HepG2 (cell line): ENCODE measurements at regions not wholly inside any gene's neighbourhood (a gene's known extent, or its start where the extent isn't known, plus 50 kb on each side); places are given as distances from the start of the nearest gene placed in this dataset.

Experiments
- ATAC-seq: fragments of 200-7000 bp; cut with Tn5 transposase; 3 replicates; pipeline ENCODE4 v1.9.1; 2020; ENCODE audit warnings: mild to moderate bottlenecking, moderate library complexity
- BruUV-seq: library from RNA; stranded (reverse); fragments of 400-500 nt; replicated peaks from 2 replicates; lab custom pipeline; 2021; lab: Mats Ljungman, UMichigan
- CTCF ChIA-PET: fragments of 300-600 bp; formaldehyde crosslinking; extraction: SDS; loops from one replicate; lab custom pipeline; 2021; ENCODE audit warnings: low total read pairs, inconsistent platforms, low intra/inter-chr PET ratio; lab: Yijun Ruan, JAX
- POLR2A ChIA-PET: fragments of 350-600 bp; sonication (Branson Sonifier 250); formaldehyde crosslinking; loops from one replicate; lab custom pipeline; 2020; ENCODE audit warnings: antibody characterized with exemption, inconsistent platforms; lab: Yijun Ruan, JAX
- DNase-seq: peaks from one replicate; pipeline ENCODE4 v3.0.0-alpha.2; 2015; ENCODE audit warnings: low spot score
- FAIRE-seq: peaks from 3 replicates; lab custom pipeline; 2011; peaks lifted over from hg19 to GRCh38; lab: Jason Lieb, UNC
- H2AFZ ChIP-seq: one replicate; pipeline ENCODE4 v1.6.1; 2011; ENCODE audit warnings: low read length, inconsistent platforms
- H3K27ac ChIP-seq: fragments of 300-600 bp; 3 replicates; pipeline ENCODE4 v1.8.0; 2011; ENCODE audit warnings: mixed run types, mild to moderate bottlenecking, mixed read lengths, low read length, inconsistent platforms; ENCODE audit not compliant: insufficient read depth; ENCODE audit errors: extremely low read length
- H3K27me3 ChIP-seq, 2 experiments: fragments of 200-600 bp in 1 of 2; 2 replicates in 1 of 2; 3 replicates in 1 of 2; pipeline versions ENCODE4 v1.6.0 to v1.8.0; 2011; ENCODE audit warnings: low read length in 2 of 2, mild to moderate bottlenecking in 2 of 2, moderate library complexity in 2 of 2, inconsistent platforms in 1 of 2; ENCODE audit not compliant: insufficient read depth in 2 of 2, control insufficient read depth in 1 of 2
- H3K36me3 ChIP-seq, 2 experiments: fragments of 200-600 bp in 1 of 2; replicated peaks in 1 of 2; 2 replicates in 1 of 2; 3 replicates in 1 of 2; pipeline versions ENCODE4 v1.5.1 to v1.8.0; 2011; ENCODE audit warnings: low read length in 2 of 2, inconsistent platforms in 1 of 2; ENCODE audit not compliant: insufficient read depth in 2 of 2, control insufficient read depth in 1 of 2
- H3K4me1 ChIP-seq: 2 replicates; pipeline ENCODE4 v1.5.1; 2012; ENCODE audit warnings: low read length, inconsistent platforms; ENCODE audit not compliant: insufficient read depth
- H3K4me2 ChIP-seq: 2 replicates; pipeline ENCODE4 v1.6.0; 2011; ENCODE audit warnings: low read depth, low read length, inconsistent platforms
- H3K4me3 ChIP-seq, 3 experiments: fragments of 200-600 bp in 1 of 3; sonication (generic), shearing (Covaris generic) in 1 of 3; replicated peaks in 1 of 3; 2 replicates each; pipeline ENCODE4 v1.5.1; 2011 to 2016; ENCODE audit warnings: low read length in 3 of 3, inconsistent platforms in 2 of 3, low read depth in 2 of 3, mild to moderate bottlenecking in 2 of 3, control low read depth in 1 of 3, mixed read lengths in 1 of 3; ENCODE audit not compliant: insufficient read depth in 1 of 3
- H3K79me2 ChIP-seq: one replicate; pipeline ENCODE4 v1.6.1; 2011; ENCODE audit warnings: low read length, inconsistent platforms; ENCODE audit not compliant: insufficient read depth
- H3K9ac ChIP-seq: 2 replicates; pipeline ENCODE4 v1.6.0; 2011; ENCODE audit warnings: mild to moderate bottlenecking, low read depth, low read length, inconsistent platforms; ENCODE audit not compliant: insufficient read depth
- H3K9me3 ChIP-seq: 2 replicates; pipeline ENCODE4 v1.5.1; 2012; ENCODE audit warnings: mild to moderate bottlenecking, low read length
- H4K20me1 ChIP-seq: 2 replicates; pipeline ENCODE4 v1.6.0; 2011; ENCODE audit warnings: inconsistent platforms, mild to moderate bottlenecking, low read length, moderate library complexity; ENCODE audit not compliant: insufficient read depth
- HOXA9 ChIP-seq: sonication (generic); formaldehyde crosslinking; IDR thresholded peaks from 2 replicates; pipeline ENCODE4 v1.8.1; 2022; ENCODE audit warnings: missing genetic modification reagents, mild to moderate bottlenecking, moderate library complexity, borderline replicate concordance
- KDM6A ChIP-seq: IDR thresholded peaks from 2 replicates; pipeline ENCODE4 v1.6.1; 2016; ENCODE audit warnings: low read depth
- SMYD3 ChIP-seq: sonication (generic); formaldehyde crosslinking; IDR thresholded peaks from 2 replicates; pipeline ENCODE4 v1.8.1; 2023; ENCODE audit warnings: mild to moderate bottlenecking, missing genetic modification reagents
- ZBTB38 ChIP-seq: sonication (generic); formaldehyde crosslinking; IDR thresholded peaks from 2 replicates; pipeline ENCODE4 v1.5.1; 2020; ENCODE audit warnings: mild to moderate bottlenecking, missing genetic modification reagents
- ZNF142 ChIP-seq: sonication (generic); formaldehyde crosslinking; IDR thresholded peaks from 2 replicates; pipeline ENCODE4 v1.4.0; 2020; ENCODE audit warnings: missing genetic modification reagents
- WGBS: methylation state at CpG from one replicate; pipeline ENCODE4 v1.1.6; 2017; ENCODE audit warnings: low lambda C conversion rate; 5-methylcytosine and 5-hydroxymethylcytosine counted together
- in situ Hi-C: cut with HindIII; loops from 2 replicates; pipeline ENCODE4 v1.10.0; 2017; ENCODE audit warnings: low pct_unique_long_range_greater_than_20kb; ENCODE audit not compliant: extremely low pct_ligation_motif_present
- intact Hi-C: fragments of 100-400 bp; cut with micrococcal nuclease; formaldehyde crosslinking; loops from one replicate; pipeline ENCODE4 v1.10.0; 2022; ENCODE audit not compliant: unreplicated experiment
- TF ChIP-seq, protein P1 (sequence below): sonication (generic); formaldehyde crosslinking; IDR thresholded peaks from 2 replicates; pipeline ENCODE4 v1.4.0; 2020; ENCODE audit warnings: mild to moderate bottlenecking, missing genetic modification reagents, borderline replicate concordance

DNA sequence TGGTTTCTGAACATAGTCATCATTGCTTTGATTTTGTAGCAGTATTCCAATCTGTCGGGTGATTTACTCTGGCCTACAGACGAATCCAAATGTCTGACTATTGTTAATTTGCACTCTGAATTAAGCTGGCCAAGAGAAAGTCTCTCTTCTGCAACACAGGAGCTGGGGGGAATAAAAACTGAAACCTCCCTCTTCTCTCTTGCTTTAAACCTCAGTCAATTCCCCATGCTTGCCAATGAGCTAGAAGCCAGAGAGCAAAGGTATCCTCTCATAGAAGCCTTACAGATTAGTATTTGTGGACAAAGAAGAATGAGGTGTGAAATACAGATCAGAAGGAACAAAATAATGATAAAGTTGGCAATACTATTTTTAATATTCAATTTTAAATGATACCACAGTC is 353.9 kb upstream of the CDH10 start:
- FAIRE-seq (no peak), ATAC-seq (no peak)
- 0% methylated on average over 2 of the region's 2 CpGs for WGBS
- Histone ChIP-seq H3K9ac (no peak overlapping the region), H3K27ac (no peak overlapping the region), H3K4me1 (no peaks in the 10 kb centered on the region)
- intact Hi-C loops = no loop called here
- TF ChIP-seq HOXA9 (CRISPR knock-in tag) (no peak), ZBTB38 (CRISPR knock-in tag) (no peak), ZNF142 (CRISPR knock-in tag) (no peak), SMYD3 (CRISPR knock-in tag) (no peak), KDM6A (no peak)
- TF ChIP-seq, protein P1, sequence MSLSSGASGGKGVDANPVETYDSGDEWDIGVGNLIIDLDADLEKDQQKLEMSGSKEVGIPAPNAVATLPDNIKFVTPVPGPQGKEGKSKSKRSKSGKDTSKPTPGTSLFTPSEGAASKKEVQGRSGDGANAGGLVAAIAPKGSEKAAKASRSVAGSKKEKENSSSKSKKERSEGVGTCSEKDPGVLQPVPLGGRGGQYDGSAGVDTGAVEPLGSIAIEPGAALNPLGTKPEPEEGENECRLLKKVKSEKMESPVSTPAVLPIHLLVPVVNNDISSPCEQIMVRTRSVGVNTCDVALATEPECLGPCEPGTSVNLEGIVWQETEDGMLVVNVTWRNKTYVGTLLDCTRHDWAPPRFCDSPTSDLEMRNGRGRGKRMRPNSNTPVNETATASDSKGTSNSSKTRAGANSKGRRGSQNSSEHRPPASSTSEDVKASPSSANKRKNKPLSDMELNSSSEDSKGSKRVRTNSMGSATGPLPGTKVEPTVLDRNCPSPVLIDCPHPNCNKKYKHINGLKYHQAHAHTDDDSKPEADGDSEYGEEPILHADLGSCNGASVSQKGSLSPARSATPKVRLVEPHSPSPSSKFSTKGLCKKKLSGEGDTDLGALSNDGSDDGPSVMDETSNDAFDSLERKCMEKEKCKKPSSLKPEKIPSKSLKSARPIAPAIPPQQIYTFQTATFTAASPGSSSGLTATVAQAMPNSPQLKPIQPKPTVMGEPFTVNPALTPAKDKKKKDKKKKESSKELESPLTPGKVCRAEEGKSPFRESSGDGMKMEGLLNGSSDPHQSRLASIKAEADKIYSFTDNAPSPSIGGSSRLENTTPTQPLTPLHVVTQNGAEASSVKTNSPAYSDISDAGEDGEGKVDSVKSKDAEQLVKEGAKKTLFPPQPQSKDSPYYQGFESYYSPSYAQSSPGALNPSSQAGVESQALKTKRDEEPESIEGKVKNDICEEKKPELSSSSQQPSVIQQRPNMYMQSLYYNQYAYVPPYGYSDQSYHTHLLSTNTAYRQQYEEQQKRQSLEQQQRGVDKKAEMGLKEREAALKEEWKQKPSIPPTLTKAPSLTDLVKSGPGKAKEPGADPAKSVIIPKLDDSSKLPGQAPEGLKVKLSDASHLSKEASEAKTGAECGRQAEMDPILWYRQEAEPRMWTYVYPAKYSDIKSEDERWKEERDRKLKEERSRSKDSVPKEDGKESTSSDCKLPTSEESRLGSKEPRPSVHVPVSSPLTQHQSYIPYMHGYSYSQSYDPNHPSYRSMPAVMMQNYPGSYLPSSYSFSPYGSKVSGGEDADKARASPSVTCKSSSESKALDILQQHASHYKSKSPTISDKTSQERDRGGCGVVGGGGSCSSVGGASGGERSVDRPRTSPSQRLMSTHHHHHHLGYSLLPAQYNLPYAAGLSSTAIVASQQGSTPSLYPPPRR = no peak
- TF ChIP-seq, all 625 proteins: peak for 0
- no TSS peak for BruUV-seq
- no peaks in the 10 kb centered on the region for H4K20me1 ChIP-seq
- CTCF ChIA-PET = no interaction called here
- H3K4me3 ChIP-seq = no peak overlapping the region
- no peak overlapping the region for H3K4me2 ChIP-seq
- DNase-seq = no peak
- no peaks in the 10 kb centered on the region for H3K36me3 ChIP-seq
- POLR2A ChIA-PET = no interaction called here
- no peak overlapping the region for H2AFZ ChIP-seq
- H3K9me3 ChIP-seq = peaks cover 47% of the 10 kb centered on the region
- H3K79me2 ChIP-seq = no peaks in the 10 kb centered on the region
- no peaks in the 10 kb centered on the region for H3K27me3 ChIP-seq
- in situ Hi-C loops = no loop called here
